H1 (cell line): ENCODE measurements at regions not wholly inside any gene's neighbourhood (a gene's known extent, or its start where the extent isn't known, plus 50 kb on each side); places are given as distances from the start of the nearest gene placed in this dataset.

Source experiments
- ATF3 ChIP-seq: IDR thresholded peaks from 2 replicates; pipeline ENCODE4 v1.6.1; 2011; ENCODE audit warnings: low read depth, mild to moderate bottlenecking, low read length; ENCODE audit not compliant: insufficient read depth
- CHD7 ChIP-seq: fragments of 300-600 bp; sonication (generic); IDR thresholded peaks from 2 replicates; pipeline ENCODE4 v1.7.1; 2012; ENCODE audit warnings: low read length, moderate library complexity, mild to moderate bottlenecking, inconsistent platforms; ENCODE audit not compliant: insufficient replicate concordance
- RBBP5 ChIP-seq: IDR thresholded peaks from 2 replicates; pipeline ENCODE4 v1.7.1; 2012; ENCODE audit warnings: low read depth, mild to moderate bottlenecking, inconsistent platforms, low read length, moderate library complexity, borderline replicate concordance
- SP1 ChIP-seq: IDR thresholded peaks from 2 replicates; pipeline ENCODE4 v1.6.1; 2011; ENCODE audit warnings: low read depth, low read length

GRCh38 chr22:23001463-23001862 lies 68.9 kb upstream of the GNAZ start (continued):
- no peak for TF ChIP-seq CHD7
- no peak for TF ChIP-seq RBBP5
- TF ChIP-seq ATF3 = no peak
- no peak for TF ChIP-seq SP1
- TF ChIP-seq, all 59 proteins: peak for 0
